ENCODE measurements at regions not wholly inside any gene's neighbourhood (a gene's known extent, or its start where the extent isn't known, plus 50 kb on each side); places are given as distances from the start of the nearest gene placed in this dataset.

DNA sequence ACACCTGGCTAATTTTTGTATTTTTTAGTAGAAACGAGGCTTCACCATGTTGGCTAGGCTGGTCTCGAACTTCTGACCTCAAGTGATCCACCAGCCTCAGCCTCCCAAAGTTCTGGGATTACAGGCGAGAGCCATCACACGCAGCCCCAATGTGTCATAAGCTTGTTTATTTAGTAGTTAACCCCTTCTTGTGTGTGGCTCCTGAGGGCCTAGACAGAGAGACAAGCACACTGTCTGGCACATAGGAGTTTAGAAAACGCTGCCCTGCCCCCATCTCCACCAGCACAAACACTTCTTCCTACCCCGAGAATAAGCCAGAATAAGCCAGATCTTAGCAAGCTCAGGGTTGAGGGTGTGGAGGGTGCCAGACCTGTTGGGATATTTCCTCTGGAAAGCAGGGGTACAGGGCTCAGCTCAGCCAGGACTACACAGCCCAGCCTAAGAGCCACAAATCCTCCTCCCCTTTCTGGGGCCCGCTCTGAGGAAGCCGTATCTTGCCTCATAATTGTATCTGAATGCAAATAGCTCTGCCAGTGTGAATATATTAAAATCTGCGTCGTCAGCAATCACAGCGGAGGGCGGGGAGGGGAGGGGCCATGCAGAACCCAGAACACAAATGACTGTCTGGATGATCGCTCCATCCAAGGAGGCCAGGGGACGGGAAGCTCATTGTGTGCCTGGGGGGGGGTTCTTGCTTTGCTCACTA lies 247.3 kb downstream of the MN1 start:
- H3K36me3 ChIP-seq (ENCODE audit: control insufficient read depth in 3 of 3, insufficient read depth in 2 of 3, low read depth in 1 of 3, low read length in 3 of 3), result no peaks in the 10 kb centered on the region
- peaks cover 0 to 6% of the 10 kb centered on the region in 2 donors for H3K9me3 ChIP-seq (ENCODE audit: control insufficient read depth in 2 of 2, insufficient read depth in 1 of 2, low read depth in 1 of 2, low read length in 1 of 2)
- peak overlapping the region in 1 of 3 donors; percentile 26 for H3K27ac ChIP-seq (ENCODE audit: low read depth in 1 of 3, low read length in 2 of 3)
- FAIRE-seq (no peak), DNase-seq (peak; percentile 12 to 88)
- H3K4me3 ChIP-seq (ENCODE audit: low read depth in 1 of 3, low read length in 3 of 3), result no peak overlapping the region
- H3K4me1 ChIP-seq (ENCODE audit: control insufficient read depth in 3 of 3, insufficient read depth in 2 of 3, low read depth in 1 of 3, low read length in 2 of 3), result peaks cover 0 to 10% (median 0%) of the 10 kb centered on the region in 3 donors
- 15 to 42% (median 29%) methylated on average over 14 of the region's 14 CpGs for WGBS, 3 donors
- no peaks in the 10 kb centered on the region for H3K27me3 ChIP-seq (ENCODE audit: control insufficient read depth in 3 of 3, insufficient read depth in 3 of 3, low read length in 3 of 3)

DNA sequence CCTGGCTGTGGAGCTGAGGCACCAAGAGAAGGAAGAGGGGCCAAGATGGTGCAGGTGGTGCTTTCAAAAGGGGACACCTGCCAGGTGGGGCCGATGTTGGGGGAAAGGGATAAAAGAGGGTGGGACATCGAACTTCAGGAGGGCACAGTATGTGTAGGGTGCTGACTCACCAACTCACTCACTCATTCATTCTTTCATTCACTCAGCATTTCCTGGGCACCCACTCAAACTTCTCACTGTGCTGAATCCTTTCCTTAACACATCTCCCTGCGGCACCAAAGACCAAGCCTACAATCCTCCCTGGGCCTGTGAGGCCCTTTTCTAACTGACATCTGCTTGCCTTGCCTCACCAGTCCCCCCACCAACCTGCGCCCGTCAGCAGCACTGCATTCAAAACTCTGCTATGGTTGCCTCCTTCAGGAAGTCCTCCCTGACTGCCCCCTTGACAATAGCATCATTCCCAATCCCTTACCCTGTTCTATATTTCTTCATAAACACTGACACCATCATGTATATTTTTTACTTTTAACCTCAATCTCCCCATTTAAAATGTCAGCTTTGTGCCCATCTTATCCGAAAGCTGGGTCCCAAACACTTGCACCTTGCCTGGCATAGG lies 246.6 kb downstream of the MN1 start:
- peaks cover 0 to 10% (median 0%) of the 10 kb centered on the region in 3 donors for H3K4me1 ChIP-seq (ENCODE audit: control insufficient read depth in 3 of 3, insufficient read depth in 2 of 3, low read depth in 1 of 3, low read length in 2 of 3)
- H3K27me3 ChIP-seq (ENCODE audit: control insufficient read depth in 3 of 3, insufficient read depth in 3 of 3, low read length in 3 of 3), result no peaks in the 10 kb centered on the region
- DNase-seq (no peak), FAIRE-seq (no peak)
- H3K4me3 ChIP-seq (ENCODE audit: low read depth in 1 of 3, low read length in 3 of 3), result no peak overlapping the region
- no peaks in the 10 kb centered on the region for H3K36me3 ChIP-seq (ENCODE audit: control insufficient read depth in 3 of 3, insufficient read depth in 2 of 3, low read depth in 1 of 3, low read length in 3 of 3)
- H3K27ac ChIP-seq (ENCODE audit: low read depth in 1 of 3, low read length in 2 of 3), result peak overlapping the region in 1 of 3 donors; percentile 22
- 59 to 81% (median 75%) methylated on average over 6 of the region's 6 CpGs for WGBS, 3 donors
- peaks cover 0 to 6% of the 10 kb centered on the region in 2 donors for H3K9me3 ChIP-seq (ENCODE audit: control insufficient read depth in 2 of 2, insufficient read depth in 1 of 2, low read depth in 1 of 2, low read length in 1 of 2)

DNA sequence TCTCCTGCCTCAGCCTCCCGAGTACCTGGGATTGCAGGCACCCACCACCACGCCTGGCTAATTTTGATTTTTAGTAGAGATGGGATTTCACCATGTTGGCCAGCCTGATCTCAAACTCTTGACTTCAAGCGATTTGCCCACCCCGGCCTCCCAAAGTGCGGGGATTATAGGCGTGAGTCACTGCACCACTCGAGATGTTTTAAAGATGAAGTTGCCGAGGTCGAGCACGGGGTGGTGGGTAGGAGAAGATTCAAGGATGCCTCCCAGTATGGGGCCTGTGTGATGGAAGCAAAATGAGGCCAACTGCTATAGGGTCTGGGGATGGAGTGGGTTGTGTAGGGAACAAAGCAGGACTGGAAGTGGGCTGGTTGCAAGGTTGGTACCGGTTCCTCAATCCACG lies 245.2 kb downstream of the MN1 start:
- FAIRE-seq, result no peak
- Histone ChIP-seq H3K4me3 (ENCODE audit: low read depth in 1 of 3, low read length in 3 of 3) (no peak overlapping the region), H3K27ac (ENCODE audit: low read depth in 1 of 3, low read length in 2 of 3) (no peak overlapping the region), H3K4me1 (ENCODE audit: control insufficient read depth in 3 of 3, insufficient read depth in 2 of 3, low read depth in 1 of 3, low read length in 2 of 3) (peaks cover 0 to 10% (median 0%) of the 10 kb centered on the region in 3 donors), H3K9me3 (ENCODE audit: control insufficient read depth in 2 of 2, insufficient read depth in 1 of 2, low read depth in 1 of 2, low read length in 1 of 2) (peaks cover 0 to 6% of the 10 kb centered on the region in 2 donors), H3K36me3 (ENCODE audit: control insufficient read depth in 3 of 3, insufficient read depth in 2 of 3, low read depth in 1 of 3, low read length in 3 of 3) (no peaks in the 10 kb centered on the region), H3K27me3 (ENCODE audit: control insufficient read depth in 3 of 3, insufficient read depth in 3 of 3, low read length in 3 of 3) (no peaks in the 10 kb centered on the region)
- WGBS, 3 donors, result 87 to 89% (median 88%) methylated on average over 12 of the region's 12 CpGs
- DNase-seq, result no peak

DNA sequence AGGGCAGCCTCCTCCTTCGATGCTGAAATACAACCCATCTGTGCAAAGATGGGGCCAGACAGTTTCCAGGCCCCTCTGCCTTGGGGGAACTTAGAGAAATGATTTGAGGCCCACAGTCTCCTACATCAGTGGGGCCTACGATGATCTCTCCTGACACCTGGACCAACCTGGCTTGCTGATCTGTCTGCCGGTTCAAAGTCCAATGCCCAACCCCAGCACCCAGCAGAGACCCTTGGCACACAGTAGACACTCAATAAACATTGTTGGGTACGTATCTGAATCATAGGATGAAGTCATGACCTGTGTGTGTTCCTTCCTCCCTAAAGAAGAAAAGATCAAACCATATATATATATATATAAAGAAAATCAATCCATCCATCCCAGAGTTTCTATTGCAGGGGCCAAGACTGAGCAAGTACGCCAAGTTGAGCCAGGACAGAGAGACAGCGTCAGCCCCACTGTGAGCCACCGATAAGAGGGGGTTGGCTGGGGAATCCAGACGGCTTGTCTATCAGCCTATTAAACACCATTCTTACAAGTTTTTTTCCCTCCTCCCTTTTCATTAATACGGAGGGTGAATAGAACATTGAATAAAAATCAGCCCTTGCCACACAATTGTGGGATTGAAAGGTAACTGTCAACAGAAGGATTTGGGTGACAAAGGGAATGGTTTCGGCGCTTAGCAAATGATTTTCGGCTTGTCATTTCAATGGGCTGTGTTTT lies 244.1 kb downstream of the MN1 start:
- no peak for FAIRE-seq
- Histone ChIP-seq H3K4me1 (ENCODE audit: control insufficient read depth in 3 of 3, insufficient read depth in 2 of 3, low read depth in 1 of 3, low read length in 2 of 3) (peaks cover 0 to 10% (median 0%) of the 10 kb centered on the region in 3 donors), H3K27me3 (ENCODE audit: control insufficient read depth in 3 of 3, insufficient read depth in 3 of 3, low read length in 3 of 3) (peaks cover 0 to 2% (median 0%) of the 10 kb centered on the region in 3 donors), H3K9me3 (ENCODE audit: control insufficient read depth in 2 of 2, insufficient read depth in 1 of 2, low read depth in 1 of 2, low read length in 1 of 2) (peaks cover 0 to 6% of the 10 kb centered on the region in 2 donors), H3K36me3 (ENCODE audit: control insufficient read depth in 3 of 3, insufficient read depth in 2 of 3, low read depth in 1 of 3, low read length in 3 of 3) (no peaks in the 10 kb centered on the region), H3K4me3 (ENCODE audit: low read depth in 1 of 3, low read length in 3 of 3) (no peak overlapping the region), H3K27ac (ENCODE audit: low read depth in 1 of 3, low read length in 2 of 3) (no peak overlapping the region)
- DNase-seq, result peak in 1 of 2 donors; percentile 53
- 53 to 72% (median 71%) methylated on average over 12 of the region's 12 CpGs for WGBS, 3 donors

DNA sequence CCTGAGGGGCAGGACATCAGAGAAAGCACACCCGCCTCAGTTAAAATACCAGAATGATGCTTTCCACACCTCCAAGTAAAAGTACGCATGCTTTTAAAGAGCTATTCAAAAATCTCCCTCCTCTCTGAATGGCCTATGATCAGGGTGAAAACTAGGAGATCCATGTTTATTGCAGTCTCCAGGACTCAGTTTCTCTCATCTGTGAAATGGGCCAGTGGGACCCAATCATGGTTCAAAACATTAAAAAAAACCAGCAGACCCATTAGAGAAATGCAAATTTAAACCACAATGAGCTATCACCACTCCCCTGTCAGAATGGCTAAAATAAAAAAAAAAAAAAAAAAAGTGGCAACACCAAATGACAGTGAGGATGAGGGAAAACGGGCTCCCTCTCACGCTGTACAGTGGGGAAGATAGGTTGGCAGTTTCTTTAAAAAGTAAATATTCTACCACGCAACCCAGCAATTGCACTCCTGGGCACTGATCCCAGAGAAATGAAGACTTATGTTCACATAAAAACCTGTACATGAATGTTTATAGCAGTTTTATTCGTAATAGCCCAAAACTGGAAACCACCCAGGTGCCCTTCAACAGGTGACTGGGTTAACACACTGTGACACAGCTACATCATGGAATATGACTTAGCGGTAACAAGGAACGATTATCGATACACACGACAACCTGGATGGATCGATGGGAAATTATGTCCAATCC lies 242.7 kb downstream of the MN1 start:
- no peak overlapping the region for H3K27ac ChIP-seq (ENCODE audit: low read depth in 1 of 3, low read length in 2 of 3)
- no peak for DNase-seq
- no peak for FAIRE-seq
- H3K4me1 ChIP-seq (ENCODE audit: control insufficient read depth in 3 of 3, insufficient read depth in 2 of 3, low read depth in 1 of 3, low read length in 2 of 3), result peaks cover 0 to 10% (median 0%) of the 10 kb centered on the region in 3 donors
- WGBS, 3 donors, result 84 to 93% (median 88%) methylated on average over 11 of the region's 11 CpGs
- H3K27me3 ChIP-seq (ENCODE audit: control insufficient read depth in 3 of 3, insufficient read depth in 3 of 3, low read length in 3 of 3), result peaks cover 0 to 2% (median 0%) of the 10 kb centered on the region in 3 donors
- peaks cover 0 to 1% of the 10 kb centered on the region in 2 donors for H3K9me3 ChIP-seq (ENCODE audit: control insufficient read depth in 2 of 2, insufficient read depth in 1 of 2, low read depth in 1 of 2, low read length in 1 of 2)
- H3K4me3 ChIP-seq (ENCODE audit: low read depth in 1 of 3, low read length in 3 of 3), result no peak overlapping the region
- H3K36me3 ChIP-seq (ENCODE audit: control insufficient read depth in 3 of 3, insufficient read depth in 2 of 3, low read depth in 1 of 3, low read length in 3 of 3), result no peaks in the 10 kb centered on the region

DNA sequence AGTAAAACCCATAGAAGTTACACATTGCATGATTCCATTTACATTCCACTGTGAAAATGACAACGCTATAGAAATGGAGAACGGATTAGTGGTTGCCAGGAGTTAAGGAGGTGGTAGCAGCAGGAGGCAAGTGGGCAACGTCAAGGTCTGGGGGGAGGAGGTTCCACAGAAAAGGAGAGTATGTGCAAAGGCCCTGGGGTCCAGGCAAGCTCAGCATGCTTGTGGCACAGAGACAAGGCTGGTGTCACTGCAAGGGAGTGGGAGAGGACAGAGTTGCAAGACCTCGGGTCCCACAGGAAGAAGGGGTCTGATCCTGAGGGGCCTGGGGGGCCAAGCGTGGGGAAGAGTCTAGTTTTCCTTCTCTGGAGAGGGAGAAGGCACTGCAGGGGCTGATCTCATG lies 240.8 kb downstream of the MN1 start:
- no peak for FAIRE-seq
- Histone ChIP-seq H3K36me3 (ENCODE audit: control insufficient read depth in 3 of 3, insufficient read depth in 2 of 3, low read depth in 1 of 3, low read length in 3 of 3) (no peaks in the 10 kb centered on the region), H3K27me3 (ENCODE audit: control insufficient read depth in 3 of 3, insufficient read depth in 3 of 3, low read length in 3 of 3) (peaks cover 0 to 4% (median 0%) of the 10 kb centered on the region in 3 donors), H3K4me1 (ENCODE audit: control insufficient read depth in 3 of 3, insufficient read depth in 2 of 3, low read depth in 1 of 3, low read length in 2 of 3) (peaks cover 0 to 4% (median 0%) of the 10 kb centered on the region in 3 donors), H3K9me3 (ENCODE audit: control insufficient read depth in 2 of 2, insufficient read depth in 1 of 2, low read depth in 1 of 2, low read length in 1 of 2) (peaks cover 0 to 6% of the 10 kb centered on the region in 2 donors), H3K4me3 (ENCODE audit: low read depth in 1 of 3, low read length in 3 of 3) (no peak overlapping the region), H3K27ac (ENCODE audit: low read depth in 1 of 3, low read length in 2 of 3) (no peak overlapping the region)
- no peak for DNase-seq
- WGBS, 3 donors, result 70 to 82% (median 74%) methylated on average over 5 of the region's 5 CpGs

DNA sequence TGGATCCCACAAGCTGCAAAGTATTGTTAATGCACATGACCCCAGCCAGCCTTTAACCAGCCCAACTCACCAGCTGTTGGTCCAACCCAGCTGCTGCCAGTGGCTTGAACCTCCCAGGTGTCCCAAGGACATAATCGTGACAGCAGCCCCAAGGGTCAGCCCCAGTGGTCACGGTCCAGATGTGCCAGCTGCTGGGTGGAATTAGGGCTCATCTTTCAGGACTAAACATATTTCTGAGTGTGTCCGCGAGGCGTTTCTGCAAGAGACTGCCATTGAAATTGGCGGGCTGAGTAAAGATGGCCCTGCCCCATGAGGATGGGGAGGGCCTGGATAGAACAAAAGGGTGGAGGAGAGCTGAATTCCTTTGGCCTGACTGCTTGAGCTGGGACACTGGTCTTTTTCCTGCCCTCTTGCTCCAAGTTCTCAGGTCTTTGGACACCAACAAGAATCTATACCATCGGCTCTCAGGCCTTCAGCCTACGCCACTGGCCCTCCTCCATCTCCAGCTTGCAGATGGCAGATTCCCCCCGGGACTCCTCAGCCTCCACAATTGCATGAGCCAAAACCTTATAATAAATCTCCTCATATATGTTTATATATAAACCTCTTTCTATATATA lies 240.2 kb downstream of the MN1 start:
- DNase-seq (no peak), FAIRE-seq (no peak)
- no peaks in the 10 kb centered on the region for H3K36me3 ChIP-seq (ENCODE audit: control insufficient read depth in 3 of 3, insufficient read depth in 2 of 3, low read depth in 1 of 3, low read length in 3 of 3)
- 71 to 84% (median 80%) methylated on average over 9 of the region's 9 CpGs for WGBS, 3 donors
- peaks cover 0 to 4% (median 0%) of the 10 kb centered on the region in 3 donors for H3K4me1 ChIP-seq (ENCODE audit: control insufficient read depth in 3 of 3, insufficient read depth in 2 of 3, low read depth in 1 of 3, low read length in 2 of 3)
- peaks cover 0 to 6% of the 10 kb centered on the region in 2 donors for H3K9me3 ChIP-seq (ENCODE audit: control insufficient read depth in 2 of 2, insufficient read depth in 1 of 2, low read depth in 1 of 2, low read length in 1 of 2)
- peaks cover 0 to 4% (median 0%) of the 10 kb centered on the region in 3 donors for H3K27me3 ChIP-seq (ENCODE audit: control insufficient read depth in 3 of 3, insufficient read depth in 3 of 3, low read length in 3 of 3)
- no peak overlapping the region for H3K27ac ChIP-seq (ENCODE audit: low read depth in 1 of 3, low read length in 2 of 3)
- H3K4me3 ChIP-seq (ENCODE audit: low read depth in 1 of 3, low read length in 3 of 3), result no peak overlapping the region
